ENCODE measurements at regions not wholly inside any gene's neighbourhood (a gene's known extent, or its start where the extent isn't known, plus 50 kb on each side); places are given as distances from the start of the nearest gene placed in this dataset.

DNA sequence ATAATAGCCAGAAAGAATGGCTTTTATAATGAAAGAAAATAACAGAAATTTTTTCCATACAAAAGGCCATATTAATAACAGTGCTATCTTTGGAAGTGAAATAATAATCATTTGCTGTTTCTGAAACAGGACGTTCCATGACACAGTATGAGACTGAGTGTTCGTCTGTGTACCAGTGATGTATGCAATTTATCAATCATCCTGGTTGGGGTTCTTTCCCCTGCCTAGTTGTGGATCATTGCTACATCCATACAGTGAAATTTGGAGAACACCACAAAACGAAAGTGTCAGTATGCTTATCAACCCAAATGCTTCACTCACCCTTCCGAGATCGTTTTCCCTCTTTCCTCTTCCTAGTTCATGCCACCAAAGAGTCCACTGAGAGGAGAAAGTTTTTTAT lies 151.4 kb upstream of the PRDM1 start:
- Histone ChIP-seq H3K36me3 (no peaks in the 10 kb centered on the region), H3K27ac (no peak overlapping the region), H3K27me3 (no peaks in the 10 kb centered on the region), H3K4me1 (no peaks in the 10 kb centered on the region), H3K9me3 (no peaks in the 10 kb centered on the region), H3K4me3 (no peak overlapping the region)
- intact Hi-C loops (cut with DNase I; ENCODE audit: low total_unique reads) (no loop called here), in situ Hi-C loops (cut with MboI; ENCODE audit: low pct_ligation_motif_present in 1 of 4, low pct_unique_long_range_greater_than_20kb in 1 of 4, low sequenced_read_pairs in 3 of 4) (no loop called here)
- TF ChIP-seq POLR2A (IDR thresholded peaks at IDR 0.05), result no peak
- no peak for TF ChIP-seq EP300 (IDR thresholded peaks at IDR 0.05; ENCODE audit: low read depth)
- TF ChIP-seq, protein P1, sequence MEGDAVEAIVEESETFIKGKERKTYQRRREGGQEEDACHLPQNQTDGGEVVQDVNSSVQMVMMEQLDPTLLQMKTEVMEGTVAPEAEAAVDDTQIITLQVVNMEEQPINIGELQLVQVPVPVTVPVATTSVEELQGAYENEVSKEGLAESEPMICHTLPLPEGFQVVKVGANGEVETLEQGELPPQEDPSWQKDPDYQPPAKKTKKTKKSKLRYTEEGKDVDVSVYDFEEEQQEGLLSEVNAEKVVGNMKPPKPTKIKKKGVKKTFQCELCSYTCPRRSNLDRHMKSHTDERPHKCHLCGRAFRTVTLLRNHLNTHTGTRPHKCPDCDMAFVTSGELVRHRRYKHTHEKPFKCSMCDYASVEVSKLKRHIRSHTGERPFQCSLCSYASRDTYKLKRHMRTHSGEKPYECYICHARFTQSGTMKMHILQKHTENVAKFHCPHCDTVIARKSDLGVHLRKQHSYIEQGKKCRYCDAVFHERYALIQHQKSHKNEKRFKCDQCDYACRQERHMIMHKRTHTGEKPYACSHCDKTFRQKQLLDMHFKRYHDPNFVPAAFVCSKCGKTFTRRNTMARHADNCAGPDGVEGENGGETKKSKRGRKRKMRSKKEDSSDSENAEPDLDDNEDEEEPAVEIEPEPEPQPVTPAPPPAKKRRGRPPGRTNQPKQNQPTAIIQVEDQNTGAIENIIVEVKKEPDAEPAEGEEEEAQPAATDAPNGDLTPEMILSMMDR (IDR thresholded peaks at IDR 0.05), result no peak
- no peak for DNase-seq
- 81 to 84% methylated on average over 5 of the region's 5 CpGs for WGBS, 2 donors (ENCODE audit: low coverage in 1 of 2)

DNA sequence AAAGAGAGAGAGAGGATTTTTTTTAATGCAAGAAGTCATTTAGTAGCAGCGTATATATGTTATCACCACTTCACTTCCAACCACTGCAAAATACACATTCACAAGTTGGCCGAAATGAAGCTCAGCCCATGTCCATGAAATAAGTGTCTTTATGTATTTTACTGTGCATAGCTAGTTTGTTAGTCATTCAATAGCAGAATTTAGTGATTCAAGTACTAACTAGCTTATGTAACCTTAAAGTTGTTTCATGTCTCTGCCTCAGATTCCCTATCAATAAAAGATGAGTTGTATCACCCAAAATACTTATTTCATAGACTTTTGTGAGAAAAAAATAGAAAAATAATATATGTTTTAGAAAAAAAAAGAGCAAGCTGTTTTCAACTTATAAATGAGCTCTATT lies 153.7 kb upstream of the PRDM1 start:
- no peaks in the 10 kb centered on the region for H3K27me3 ChIP-seq
- intact Hi-C loops (cut with DNase I; ENCODE audit: low total_unique reads) (no loop called here), in situ Hi-C loops (cut with MboI; ENCODE audit: low pct_ligation_motif_present in 1 of 4, low pct_unique_long_range_greater_than_20kb in 1 of 4, low sequenced_read_pairs in 3 of 4) (no loop called here)
- no peak overlapping the region for H3K27ac ChIP-seq
- DNase-seq, result no peak
- H3K4me1 ChIP-seq, result no peaks in the 10 kb centered on the region
- no peaks in the 10 kb centered on the region for H3K36me3 ChIP-seq
- no peak overlapping the region for H3K4me3 ChIP-seq
- no peaks in the 10 kb centered on the region for H3K9me3 ChIP-seq
- TF ChIP-seq POLR2A (IDR thresholded peaks at IDR 0.05) (no peak), POLR2AphosphoS5 (IDR thresholded peaks at IDR 0.05) (no peak), EP300 (IDR thresholded peaks at IDR 0.05; ENCODE audit: low read depth) (no peak)
- TF ChIP-seq, protein P1 (IDR thresholded peaks at IDR 0.05), result no peak
- WGBS, 2 donors (ENCODE audit: low coverage in 1 of 2), result 88 to 92% methylated on average over 2 of the region's 2 CpGs

DNA sequence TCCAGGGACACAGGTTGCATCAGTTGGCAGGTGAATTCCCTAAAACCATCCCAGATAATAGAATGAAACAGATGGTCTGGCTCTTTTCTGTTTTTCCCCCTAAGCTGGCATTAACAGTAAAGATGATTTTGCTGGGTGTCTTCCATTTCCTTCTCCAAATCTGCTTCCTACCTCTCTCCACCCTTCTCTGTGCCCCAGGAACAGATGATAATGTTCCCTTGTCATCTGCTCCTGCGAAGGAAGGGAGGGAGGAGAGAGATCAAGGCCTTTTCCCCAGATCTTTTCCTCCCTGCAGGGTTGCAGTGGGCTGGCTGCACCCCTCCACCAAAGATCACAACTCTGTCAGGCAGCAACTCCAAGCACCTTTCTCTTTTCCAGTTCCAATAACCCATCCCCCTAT lies 156.5 kb upstream of the PRDM1 start:
- H3K4me1 ChIP-seq, result no peaks in the 10 kb centered on the region
- DNase-seq, result no peak
- 20 to 100% methylated on average over 1 of the region's 1 CpG for WGBS, 2 donors (ENCODE audit: low coverage in 1 of 2)
- H3K4me3 ChIP-seq, result no peak overlapping the region
- H3K9me3 ChIP-seq, result no peaks in the 10 kb centered on the region
- no peaks in the 10 kb centered on the region for H3K27me3 ChIP-seq
- H3K36me3 ChIP-seq, result no peaks in the 10 kb centered on the region
- intact Hi-C loops (cut with DNase I; ENCODE audit: low total_unique reads), result no loop called here
- no peak for TF ChIP-seq EP300 (IDR thresholded peaks at IDR 0.05; ENCODE audit: low read depth)
- no peak for TF ChIP-seq POLR2A (IDR thresholded peaks at IDR 0.05)
- TF ChIP-seq, protein P1 (IDR thresholded peaks at IDR 0.05), result no peak
- no peak for TF ChIP-seq POLR2AphosphoS5 (IDR thresholded peaks at IDR 0.05)
- H3K27ac ChIP-seq, result no peak overlapping the region
- in situ Hi-C loops (cut with MboI; ENCODE audit: low pct_ligation_motif_present in 1 of 4, low pct_unique_long_range_greater_than_20kb in 1 of 4, low sequenced_read_pairs in 3 of 4), result no loop called here

DNA sequence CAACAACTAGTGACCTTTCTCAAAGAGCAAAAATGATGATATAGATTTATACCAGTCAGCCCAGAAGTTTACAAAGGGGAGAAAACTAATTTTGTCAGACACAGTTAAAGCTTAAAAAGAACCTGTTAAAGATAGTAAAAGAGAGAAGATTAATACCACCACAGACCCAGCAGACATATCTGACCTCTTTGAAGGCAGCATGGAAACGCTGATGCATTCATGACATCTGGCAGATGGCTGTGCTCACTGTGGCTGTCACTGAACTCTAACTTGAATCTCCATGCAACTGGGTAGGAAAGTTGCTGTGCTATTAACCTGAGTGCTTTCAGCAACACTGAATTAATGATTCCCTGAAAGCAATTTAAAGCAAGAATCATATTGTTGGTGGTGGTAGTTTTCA lies 159.8 kb upstream of the PRDM1 start:
- intact Hi-C loops (cut with DNase I; ENCODE audit: low total_unique reads) (no loop called here), in situ Hi-C loops (cut with MboI; ENCODE audit: low pct_ligation_motif_present in 1 of 4, low pct_unique_long_range_greater_than_20kb in 1 of 4, low sequenced_read_pairs in 3 of 4) (no loop called here)
- Histone ChIP-seq H3K9me3 (no peaks in the 10 kb centered on the region), H3K4me1 (no peaks in the 10 kb centered on the region), H3K36me3 (no peaks in the 10 kb centered on the region), H3K4me3 (no peak overlapping the region), H3K27me3 (no peaks in the 10 kb centered on the region), H3K27ac (no peak overlapping the region)
- DNase-seq, result no peak
- WGBS, 2 donors (ENCODE audit: low coverage in 1 of 2), result 57 to 78% methylated on average over 1 of the region's 1 CpG
- TF ChIP-seq POLR2AphosphoS5 (IDR thresholded peaks at IDR 0.05) (no peak), EP300 (IDR thresholded peaks at IDR 0.05; ENCODE audit: low read depth) (no peak), POLR2A (IDR thresholded peaks at IDR 0.05) (no peak)
- TF ChIP-seq, protein P1 (IDR thresholded peaks at IDR 0.05), result no peak

All from transverse colon (tissue), 4 donors.